Adrenal gland (tissue), 5 donors: ENCODE measurements at regions not wholly inside any gene's neighbourhood (a gene's known extent, or its start where the extent isn't known, plus 50 kb on each side); places are given as distances from the start of the nearest gene placed in this dataset.

Experiments used
- CTCF ChIP-seq, 6 experiments: fragments of 450-650 bp in 4 of 6; fragments of 200-600 bp in 2 of 6; sonication (generic) in 1 of 6; IDR thresholded peaks; 1 replicate in 5 of 6; 2 replicates in 1 of 6; pipeline versions ENCODE4 v1.5.1 to v1.8.0; 2016 to 2021; ENCODE audit warnings: antibody characterized with exemption in 6 of 6, mild to moderate bottlenecking in 2 of 6, moderate library complexity in 1 of 6
- POLR2A ChIP-seq, 2 donors: fragments of 450-650 bp; IDR thresholded peaks; one replicate each; pipeline ENCODE4 v1.6.1; 2017; ENCODE audit warnings: antibody characterized with exemption in 2 of 2, mild to moderate bottlenecking in 2 of 2, moderate library complexity in 1 of 2
- donor health status: DM: no; HTN: no; CAD: no.

DNA sequence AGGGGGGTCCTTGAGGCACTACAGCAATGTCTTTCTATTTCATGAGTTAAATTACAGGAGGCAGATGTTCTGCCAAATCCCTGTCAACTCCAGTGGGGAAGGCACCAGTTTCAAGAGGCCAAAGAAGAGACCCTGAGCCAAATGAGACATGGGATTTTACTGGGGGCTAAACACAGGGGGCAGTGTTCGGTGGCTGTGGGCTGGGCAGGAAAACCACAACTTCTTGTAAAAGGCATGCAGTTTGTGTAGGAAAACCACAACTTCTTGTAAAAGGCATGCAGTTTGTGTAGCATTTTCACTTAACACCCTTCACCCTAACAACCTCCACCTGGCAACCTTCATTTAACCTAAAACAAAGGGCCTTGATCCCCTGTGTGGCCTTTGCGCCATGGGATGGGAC lies 61.0 kb downstream of the POLR2M start:
- TF ChIP-seq POLR2A (IDR thresholded peaks at IDR 0.05): no peak
- no peak for TF ChIP-seq CTCF (IDR thresholded peaks at IDR 0.05)
